T-helper 9 cell (primary cell): ENCODE measurements at regions not wholly inside any gene's neighbourhood (a gene's known extent, or its start where the extent isn't known, plus 50 kb on each side); places are given as distances from the start of the nearest gene placed in this dataset.
"Not testable (repeated sequence)": the region's sequence is repeated elsewhere in the genome, so short reads cannot be mapped to it uniquely, and the experiment has no call there.

Experiments
- DNase-seq: peaks from one replicate; pipeline ENCODE4 v3.0.0-alpha.2; 2020

DNA sequence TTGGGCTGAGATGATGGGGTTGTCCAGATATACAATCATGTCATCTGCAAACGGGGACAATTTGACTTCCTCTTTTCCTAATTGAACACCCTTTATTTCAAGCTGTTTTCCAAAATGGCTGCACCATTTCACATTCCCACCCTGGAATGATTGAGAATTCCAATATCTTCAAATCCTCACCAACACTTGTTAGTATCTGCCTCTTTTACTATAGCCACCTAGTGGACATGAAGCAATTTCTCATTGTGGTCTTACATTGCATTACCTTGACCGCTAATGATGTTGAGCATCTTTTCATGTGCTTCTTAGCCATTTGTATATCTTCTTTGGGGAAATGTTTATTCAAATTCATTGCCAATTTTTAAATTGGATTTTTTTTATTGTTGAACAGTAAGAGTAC is 364.8 kb downstream of the SMARCA1 start:
- DNase-seq, result no peak

DNA sequence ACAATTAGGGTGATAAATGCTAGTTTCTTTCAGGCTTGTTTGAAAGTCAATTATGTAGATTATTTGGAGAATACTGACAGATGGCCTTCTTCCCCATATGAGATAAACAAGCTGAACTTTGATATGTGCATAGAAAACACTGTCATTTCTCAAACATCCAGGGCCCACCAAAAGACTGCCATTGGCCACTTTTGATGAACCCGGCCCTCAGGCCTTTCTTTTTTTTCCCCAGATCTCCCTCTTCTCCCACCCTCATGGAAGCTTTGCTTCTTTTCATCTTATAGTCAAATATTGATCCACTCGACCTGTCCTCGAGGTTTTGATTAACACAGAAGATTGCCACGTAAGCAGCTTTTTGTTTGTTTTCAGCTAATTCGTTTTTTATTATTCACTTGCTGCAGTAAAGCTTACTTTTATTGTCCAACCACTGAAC is 377.4 kb downstream of the SMARCA1 start:
- no peak for DNase-seq

DNA sequence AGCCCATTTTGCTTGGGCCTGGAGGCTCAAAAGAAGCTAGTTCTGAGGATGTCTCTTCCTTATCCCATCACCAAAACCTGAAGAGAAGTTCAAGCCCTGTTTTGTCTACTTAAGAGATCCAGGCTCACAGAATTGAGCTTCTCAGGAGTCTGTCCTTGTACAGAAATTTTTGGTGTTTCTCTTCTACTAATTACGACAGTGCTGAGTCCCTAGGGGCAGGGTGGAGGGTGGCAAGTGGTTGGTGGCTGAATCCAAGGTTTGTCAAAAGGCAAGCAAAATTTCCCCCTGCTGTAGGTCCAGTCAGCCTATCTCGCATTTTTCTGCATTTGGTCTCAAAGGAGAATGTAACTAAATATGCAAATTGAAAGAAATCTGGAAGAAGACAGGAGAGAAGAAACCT is 377.9 kb downstream of the SMARCA1 start:
- DNase-seq, result no peak

DNA sequence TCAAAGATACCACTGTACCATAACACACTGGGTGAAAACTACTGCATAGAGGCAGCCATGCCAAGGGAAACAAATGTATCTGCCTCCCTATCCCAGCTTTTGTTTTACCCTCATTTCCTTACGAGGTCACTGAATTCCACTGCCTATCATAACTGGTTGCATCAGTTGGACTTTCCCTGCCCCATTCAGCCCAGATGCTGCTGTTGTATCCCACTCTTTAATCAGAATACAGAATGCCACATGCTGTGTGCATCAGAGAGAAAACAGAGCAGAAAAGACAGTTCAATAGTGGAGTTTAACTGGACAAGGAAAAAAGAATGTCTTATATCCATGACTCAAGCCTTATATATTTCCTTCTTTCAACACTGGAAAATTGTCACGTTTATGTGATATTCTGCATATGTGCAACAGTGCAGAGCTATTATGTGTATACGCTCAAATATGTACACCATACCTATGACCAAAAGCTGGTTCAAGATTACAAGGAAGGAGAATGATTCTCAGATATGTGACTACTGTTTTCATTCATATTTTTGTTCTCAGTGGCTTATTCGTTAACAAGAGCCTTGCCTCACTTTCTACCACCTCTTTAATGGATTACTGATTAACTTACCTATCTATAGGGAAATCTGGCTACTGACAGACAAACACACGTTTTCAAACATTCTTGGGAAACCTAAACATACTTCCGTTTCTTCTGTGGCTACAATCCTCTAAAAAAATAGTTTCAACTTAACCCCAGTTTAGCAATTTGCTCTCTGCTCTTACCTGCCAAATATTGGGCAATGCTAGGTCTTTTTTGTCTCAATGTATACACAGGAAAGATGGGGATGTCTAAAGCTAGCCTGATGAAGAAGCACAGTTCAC is 378.9 kb downstream of the SMARCA1 start:
- no peak for DNase-seq

DNA sequence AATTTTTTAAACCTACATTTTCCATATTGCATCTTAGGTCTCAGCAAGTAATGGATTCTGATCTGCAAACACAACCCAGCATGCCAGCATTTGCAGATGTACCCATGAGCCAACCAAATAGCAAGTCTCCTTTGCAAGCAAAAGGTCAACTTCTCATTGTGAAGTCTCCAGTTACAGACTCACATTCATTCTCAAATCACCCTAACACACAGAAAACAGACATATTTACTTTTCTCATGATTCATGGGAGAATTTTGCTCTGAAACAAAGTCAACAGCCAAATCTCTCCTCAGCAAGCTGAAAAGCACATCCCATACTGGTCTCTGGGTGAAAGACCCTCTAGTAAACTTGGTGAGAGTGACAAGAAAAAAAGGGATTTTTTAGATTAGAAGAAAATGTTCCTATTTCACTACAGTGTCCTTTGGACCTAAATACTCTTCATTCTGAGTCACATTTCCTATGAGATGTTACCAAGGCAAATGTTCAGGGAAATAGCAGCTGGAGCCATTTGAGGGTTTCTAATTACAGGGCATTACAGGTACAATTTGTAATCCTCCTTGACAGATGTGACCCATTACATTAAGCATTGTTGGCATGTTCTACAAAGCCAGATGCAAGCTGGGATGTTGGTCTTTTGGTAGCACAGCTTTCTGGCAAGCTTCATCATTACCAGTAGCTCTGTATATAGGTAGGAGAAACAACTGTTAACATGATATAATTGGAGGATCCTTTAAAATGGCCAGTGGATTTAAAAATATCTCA is 383.3 kb downstream of the SMARCA1 start:
- DNase-seq, result no peak

DNA sequence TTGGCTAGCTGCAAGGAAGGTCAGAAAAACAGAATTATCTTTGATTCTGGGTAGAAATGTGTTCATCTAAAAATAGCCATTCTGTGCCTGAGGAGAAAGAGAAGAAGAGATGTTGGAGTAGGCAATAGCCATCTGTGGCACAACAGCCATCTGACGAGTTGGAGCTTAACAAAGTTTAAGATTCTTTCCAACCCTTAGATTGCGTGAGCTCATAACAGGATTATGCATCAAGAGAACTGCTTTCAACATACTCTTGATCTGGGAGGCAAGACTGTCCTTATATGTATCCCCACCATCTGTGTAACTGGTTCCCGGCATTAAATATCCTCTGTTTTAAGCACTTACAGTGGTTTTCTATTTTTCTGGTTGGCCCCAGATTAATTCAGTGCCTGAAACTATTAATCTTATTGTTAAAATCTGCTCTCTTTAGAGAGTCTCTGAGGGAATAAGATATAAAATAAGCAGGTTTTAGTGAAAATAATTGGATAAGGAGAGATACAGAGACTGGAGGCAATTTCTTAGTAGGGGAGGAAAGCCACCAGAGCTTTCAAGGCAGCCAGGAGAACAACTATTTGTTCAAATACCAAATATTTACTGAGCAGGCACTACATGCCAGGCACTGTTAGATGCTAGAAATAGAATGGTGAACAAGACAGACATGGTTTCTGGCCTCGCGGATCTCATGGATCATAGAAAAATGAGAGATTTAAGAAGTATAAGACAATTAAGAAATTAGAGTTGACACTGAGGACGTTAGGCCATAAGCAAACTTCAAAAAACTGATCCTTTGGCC is 398.0 kb downstream of the SMARCA1 start:
- DNase-seq, result no peak

DNA sequence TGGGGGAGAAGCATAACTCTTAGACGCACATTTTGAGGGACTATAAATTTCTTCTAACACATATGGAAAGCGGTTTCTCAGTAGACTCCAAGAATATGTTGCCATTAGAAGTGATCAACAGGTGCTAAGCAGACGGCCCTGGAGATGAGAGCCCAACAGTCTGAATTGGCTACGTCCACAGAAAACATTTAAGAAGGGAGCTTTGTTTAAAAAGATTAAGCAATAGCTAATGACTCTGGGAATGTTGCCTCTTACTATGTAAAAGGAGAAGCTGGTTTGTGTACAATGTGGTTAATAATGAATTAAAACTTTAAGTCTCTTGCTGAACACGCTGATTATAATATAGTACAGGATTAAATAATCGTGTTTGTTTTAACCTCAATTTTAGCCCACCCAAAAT is 399.5 kb downstream of the SMARCA1 start:
- DNase-seq, result no peak

DNA sequence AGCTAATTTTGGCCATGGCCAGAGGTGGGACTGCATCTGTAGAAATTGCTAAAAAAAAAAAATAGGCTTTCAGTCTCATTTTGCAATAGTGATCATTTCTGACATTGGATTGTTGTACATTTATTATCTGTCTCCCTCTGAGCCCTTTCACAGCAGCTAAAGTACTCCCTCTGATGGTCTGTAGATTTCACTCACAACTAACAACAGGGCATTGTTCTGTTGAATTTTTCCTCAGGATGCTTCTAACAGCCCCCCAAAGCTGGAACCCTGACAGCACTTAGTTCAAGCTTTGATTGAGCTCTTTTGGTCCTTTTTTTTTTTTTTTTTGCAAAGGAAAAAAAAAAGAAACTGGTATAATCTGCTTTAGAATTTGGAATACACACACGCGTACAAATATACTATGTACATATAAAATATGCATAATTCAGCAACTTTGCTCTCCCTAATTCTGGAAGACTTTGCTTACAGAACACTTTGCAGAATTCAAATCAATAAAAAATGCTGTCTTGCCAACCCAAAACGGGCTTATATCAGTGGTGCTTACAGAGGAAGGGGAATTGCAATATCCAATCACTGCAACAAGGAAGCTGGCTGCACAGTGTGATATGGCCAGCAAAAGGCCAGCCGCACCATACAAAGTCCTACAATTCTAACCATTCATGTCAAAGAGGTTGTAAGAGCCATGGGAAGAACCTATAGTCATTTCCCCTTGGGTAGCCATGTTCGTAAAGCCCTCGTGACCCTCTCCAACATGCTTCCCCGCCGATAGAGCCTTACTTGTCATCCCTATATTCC is 406.4 kb downstream of the SMARCA1 start:
- DNase-seq, result no peak

DNA sequence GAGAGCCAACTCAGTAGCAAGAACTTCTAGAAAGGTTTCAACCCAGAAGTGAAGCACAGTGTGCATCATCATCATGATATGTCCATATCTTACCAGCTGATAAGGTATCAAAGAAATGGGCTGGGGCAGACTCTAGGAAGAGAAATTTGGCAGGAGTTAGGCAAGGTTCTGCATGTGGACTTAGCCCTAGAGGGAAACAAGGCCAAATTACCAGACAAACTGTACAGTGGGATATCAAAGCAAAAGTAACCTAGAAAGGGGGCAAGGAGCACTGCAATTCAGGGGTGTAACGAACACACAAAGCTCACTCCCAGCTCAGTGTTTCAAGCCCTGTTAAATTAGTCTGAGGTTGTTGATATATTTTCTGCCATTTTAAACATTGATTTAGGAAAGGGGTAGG is 407.4 kb downstream of the SMARCA1 start:
- DNase-seq, result no peak

DNA sequence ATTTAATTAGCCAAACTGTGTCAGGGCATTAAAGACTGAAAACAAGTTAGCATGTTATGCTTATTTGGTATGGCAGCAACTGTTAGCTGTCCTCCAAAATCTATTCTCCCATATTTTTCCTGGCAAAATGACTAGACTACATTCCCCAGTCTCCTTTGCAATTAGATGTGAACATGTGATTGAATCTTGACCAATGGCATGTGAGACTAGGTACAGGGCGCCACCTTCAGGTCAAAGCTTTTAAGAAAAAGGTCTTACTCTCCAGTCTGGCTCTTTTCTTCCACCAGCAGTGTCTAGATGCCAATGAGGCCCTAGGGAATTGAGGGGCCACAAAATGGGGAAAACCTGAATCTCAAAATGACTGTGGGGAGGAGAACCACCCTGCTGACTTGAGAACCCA is 408.2 kb downstream of the SMARCA1 start:
- DNase-seq, result no peak

DNA sequence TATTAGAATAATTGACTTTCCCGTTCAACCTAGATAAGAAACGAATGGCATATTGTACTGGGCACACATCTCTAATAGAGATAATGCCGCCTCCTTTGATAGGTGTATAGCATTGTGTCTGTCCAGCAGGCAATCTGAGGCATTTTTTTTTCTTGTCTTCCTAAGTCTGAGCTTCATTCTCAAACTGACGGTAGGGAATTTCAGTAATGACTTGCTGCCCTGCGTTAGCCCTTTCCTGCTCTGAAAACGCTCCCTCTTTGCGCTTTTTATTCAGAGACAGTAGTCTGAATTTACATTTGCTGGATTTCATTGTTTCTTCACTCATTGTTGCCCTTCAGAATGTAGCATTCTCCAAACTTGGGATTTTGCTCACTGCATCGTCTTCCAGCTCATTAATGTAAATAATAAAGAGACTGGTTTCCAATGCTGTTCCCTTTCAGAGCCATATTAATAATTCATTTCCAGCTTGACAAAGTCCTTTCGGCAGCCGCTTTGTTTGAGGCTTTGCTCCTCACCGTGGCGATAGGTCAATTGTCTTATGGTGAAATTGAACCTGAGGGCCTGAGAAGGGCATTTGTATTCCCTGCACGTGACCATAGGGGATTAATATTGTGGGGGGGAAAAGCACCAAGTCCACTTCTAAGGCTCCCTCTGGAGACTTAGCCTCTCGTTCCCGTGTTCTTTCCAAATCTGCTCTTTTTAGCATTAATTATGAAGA is 412.1 kb downstream of the SMARCA1 start:
- no peak for DNase-seq

DNA sequence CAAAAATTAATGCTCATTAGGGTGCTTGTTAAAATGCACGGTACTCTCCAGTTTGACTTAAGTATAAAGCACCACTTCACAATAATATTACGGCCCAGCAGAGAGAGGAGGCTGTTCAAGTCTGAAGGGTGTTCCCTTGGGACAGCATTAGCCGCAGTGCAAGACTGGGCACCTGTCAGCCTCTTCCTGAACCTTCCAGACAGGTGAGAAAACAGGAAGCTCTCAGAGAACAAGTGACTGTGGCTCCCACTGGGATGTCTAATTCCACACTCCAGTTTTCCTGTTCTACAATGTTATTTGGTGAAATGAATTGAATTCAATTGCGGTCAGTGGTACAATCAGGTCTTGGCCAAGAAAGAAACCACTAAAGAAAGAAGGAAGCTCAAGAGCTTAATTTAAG is 414.4 kb downstream of the SMARCA1 start:
- DNase-seq, result no peak

DNA sequence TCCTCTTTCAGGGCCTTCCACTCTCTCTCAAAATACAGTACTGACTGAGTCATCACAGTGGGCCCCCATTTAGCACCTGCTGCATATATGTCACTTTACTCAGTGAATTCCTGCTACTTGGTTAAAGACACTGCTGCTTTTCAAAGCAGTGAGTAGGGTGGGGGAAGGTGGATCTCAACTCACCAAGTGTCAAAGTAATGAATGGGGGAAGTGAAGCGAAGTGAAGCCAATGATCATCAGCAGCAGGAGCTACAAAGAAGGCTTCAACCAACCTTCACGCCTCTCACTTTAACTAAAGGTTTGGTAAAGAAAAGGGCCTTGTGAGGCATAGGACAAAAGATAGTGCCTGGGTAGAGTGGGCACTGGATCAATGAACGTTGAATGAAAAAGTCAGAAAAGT is 424.1 kb downstream of the SMARCA1 start:
- DNase-seq, result no peak

DNA sequence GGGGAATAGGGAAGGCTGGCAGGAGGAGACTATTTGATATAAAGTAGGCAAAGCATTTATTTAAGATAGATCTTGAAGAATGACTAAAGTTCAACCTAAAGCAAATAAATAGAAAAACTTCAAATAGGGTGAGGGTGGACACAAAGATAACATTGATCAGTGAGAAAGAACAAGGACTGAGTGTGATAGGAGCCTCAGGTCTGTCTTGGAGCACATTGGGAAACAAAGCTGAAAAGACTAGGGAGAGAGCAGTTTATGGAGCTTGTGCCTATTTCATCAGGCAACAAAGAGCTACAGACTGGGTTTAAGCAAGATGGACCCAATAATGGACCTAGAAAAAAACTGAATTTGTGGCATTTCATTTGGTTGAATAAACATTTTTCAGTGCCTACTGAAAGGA is 425.6 kb downstream of the SMARCA1 start:
- DNase-seq, result no peak

DNA sequence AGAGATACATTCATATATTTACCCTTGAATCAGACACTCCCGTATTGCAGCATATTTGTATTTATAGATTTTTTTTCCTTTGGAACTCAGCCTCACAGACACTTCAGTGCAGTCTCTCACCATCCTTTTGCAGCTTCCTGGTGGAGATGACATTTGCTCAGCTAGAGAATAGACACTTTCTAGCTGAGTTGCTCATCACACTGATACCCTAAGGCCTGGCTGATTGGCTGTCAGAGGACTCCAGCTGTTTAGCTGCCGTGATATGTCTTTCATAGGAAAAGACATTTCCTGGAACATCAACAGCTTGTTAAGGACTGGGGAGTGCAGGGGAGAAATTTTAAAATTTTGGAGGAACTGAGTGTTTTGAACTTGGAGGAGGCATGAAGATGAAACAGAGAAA is 429.6 kb downstream of the SMARCA1 start:
- no peak for DNase-seq

DNA sequence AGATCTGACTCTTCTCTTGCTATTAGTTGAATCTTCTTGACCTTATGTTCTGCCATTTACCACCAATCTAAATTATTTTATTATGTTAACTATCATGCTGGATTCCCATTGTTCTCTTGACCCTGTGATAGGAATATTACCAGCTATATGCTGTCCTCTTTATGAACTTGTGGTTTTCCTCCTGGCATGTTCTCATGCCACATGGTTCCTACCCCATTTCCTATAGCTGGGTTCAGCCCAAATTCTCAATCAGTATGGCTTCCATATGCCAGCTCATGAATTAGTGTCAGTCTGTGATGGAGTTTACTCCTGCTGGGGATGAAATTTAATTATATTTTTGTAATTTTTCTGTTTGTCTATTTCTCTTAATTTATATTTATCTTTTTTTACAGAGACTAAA is 430.5 kb downstream of the SMARCA1 start:
- no peak for DNase-seq

DNA sequence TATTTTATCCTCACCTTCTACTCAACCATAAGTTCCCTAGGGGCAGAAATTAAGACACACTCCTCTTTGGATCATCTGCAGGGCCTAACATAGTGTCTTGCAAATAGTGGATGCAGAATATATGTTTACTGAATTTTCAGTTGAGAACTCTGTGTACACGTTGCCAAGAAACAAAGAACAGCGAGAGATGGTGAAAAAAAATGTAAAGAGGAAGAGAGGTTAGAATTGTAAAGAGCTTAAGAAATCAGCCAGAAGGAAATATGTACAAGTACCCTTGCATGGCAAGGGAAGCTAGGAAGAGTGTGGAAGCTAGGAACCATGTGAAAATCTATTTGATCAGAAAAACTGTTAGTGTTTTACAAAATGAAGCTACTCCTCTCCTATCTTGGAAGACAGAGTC is 431.0 kb downstream of the SMARCA1 start:
- no peak for DNase-seq

DNA sequence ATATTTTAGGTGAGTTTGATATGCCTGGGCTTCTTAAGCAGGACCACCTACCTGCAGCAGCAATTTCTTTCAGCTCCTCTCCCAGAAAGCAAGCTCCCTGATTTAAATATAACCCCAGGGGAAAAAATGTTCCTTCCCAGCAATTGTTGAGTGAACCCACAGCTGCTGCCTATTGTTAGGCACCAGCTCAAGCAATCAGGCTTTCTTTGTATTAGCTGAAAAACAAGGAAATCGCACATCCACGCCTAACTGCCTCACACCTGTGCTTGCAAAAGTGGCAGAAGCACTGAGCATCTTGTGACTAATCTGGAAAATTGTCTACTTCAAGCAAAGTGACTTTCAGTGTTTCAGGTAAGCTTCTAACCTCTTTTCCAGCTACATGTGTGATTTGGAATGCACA is 432.2 kb downstream of the SMARCA1 start:
- no peak for DNase-seq

DNA sequence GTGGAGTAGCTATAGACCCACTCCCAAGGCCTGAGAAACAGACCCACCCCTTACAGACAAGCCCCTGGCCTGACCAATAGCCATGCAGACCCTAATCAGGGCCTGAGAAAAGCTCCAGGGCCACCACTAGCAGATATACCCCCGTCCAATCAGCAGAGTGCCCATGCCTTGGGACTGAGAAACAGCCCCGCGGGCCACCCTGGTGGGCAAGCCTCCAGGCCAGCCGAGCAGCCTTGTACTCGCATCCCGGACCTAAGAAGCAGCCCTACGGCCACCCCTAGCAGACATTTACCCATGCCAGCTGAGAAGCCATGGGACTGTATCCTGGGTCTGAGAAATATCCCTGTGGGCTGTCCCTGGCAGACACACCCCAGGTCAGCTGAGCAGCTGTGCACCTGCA is 436.5 kb downstream of the SMARCA1 start:
- DNase-seq, result no peak

DNA sequence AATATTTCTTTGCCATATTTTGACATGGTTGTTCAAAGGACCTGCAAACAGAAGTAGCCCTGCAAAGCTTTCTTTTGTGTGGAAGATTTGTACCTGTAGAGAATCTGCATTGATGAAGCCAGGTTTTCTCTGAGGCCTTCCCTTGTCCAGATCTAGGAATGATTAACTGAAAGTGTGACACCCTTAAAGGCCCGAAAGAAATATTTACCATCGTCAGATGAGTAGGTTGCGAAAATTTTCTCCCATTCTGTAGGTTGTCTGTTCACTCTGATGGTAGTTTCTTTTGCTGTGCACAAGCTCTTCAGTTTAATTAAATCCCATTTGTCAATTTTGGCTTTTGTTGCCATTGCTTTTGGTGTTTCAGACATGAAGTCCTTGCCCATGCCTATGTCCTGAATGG is 439.0 kb downstream of the SMARCA1 start:
- not testable (repeated sequence) for DNase-seq

DNA sequence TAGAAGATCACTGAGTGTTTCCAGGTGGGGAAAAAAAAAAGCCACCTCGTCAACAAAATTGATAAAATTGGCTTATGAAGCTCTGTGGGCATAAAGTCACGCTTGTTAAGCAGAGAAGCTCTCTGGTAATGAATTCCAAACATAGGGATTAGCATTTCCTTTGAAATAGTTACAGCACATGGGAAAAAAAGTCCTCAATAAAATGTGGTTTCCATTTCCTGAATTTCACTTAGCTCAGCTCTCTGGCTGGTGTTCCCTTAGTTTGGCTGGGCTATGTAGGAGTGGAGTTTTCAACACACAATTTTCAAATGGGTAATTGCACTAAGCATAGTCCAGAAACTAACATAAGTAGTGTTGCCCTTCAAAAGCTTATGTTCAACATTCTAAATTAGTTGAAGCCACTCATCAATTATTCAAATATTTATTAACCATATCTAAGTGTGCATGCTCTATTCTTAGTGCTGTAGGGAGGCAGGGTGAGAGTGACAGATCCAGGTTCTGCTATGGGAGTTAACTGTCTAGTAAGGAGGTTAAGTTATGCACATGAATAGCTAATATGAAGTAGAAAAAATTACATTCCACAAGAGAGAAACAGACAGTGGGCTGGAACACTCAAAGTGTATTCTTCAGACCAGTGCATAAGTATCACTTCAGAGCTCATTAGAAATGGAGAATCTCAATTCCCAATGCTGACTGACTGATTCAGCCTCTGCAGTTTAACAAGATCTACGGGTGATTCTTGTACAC is 445.7 kb downstream of the SMARCA1 start:
- DNase-seq, result no peak
